ENCODE measurements at regions not wholly inside any gene's neighbourhood (a gene's known extent, or its start where the extent isn't known, plus 50 kb on each side); places are given as distances from the start of the nearest gene placed in this dataset.

GRCh38 chr11:44507896-44508445 is 57.5 kb upstream of the CD82 start:
- DNase-seq = no peak
- no peaks in the 10 kb centered on the region for H3K36me3 ChIP-seq
- no peak overlapping the region for H3K4me3 ChIP-seq
- no peak for TF ChIP-seq CTCF (IDR thresholded peaks at IDR 0.05; ENCODE audit: borderline replicate concordance)
- H3K27ac ChIP-seq (replicated peaks) = no peak overlapping the region
- peaks cover 21% of the 10 kb centered on the region for H3K27me3 ChIP-seq (ENCODE audit: low read depth)
- peaks cover 5% of the 10 kb centered on the region for H3K9me3 ChIP-seq (replicated peaks)
- no peaks in the 10 kb centered on the region for H3K4me1 ChIP-seq
- intact Hi-C loops (cut with micrococcal nuclease) = no loop called here

GRCh38 chr11:44509296-44509695 is 56.2 kb upstream of the CD82 start:
- no peak for DNase-seq
- Histone ChIP-seq H3K4me1 (no peaks in the 10 kb centered on the region), H3K27ac (replicated peaks) (no peak overlapping the region), H3K9me3 (replicated peaks) (peaks cover 5% of the 10 kb centered on the region), H3K4me3 (no peak overlapping the region), H3K27me3 (ENCODE audit: low read depth) (peaks cover 10% of the 10 kb centered on the region), H3K36me3 (no peaks in the 10 kb centered on the region)
- intact Hi-C loops (cut with micrococcal nuclease) = no loop called here
- TF ChIP-seq CTCF (IDR thresholded peaks at IDR 0.05; ENCODE audit: borderline replicate concordance) = no peak

- peaks cover 10% of the 10 kb centered on the region for H3K27me3 ChIP-seq (ENCODE audit: low read depth)
- no peak for DNase-seq
- H3K36me3 ChIP-seq = no peaks in the 10 kb centered on the region
- H3K27ac ChIP-seq (replicated peaks) = no peak overlapping the region
- TF ChIP-seq CTCF (IDR thresholded peaks at IDR 0.05; ENCODE audit: borderline replicate concordance) = no peak
- peaks cover 5% of the 10 kb centered on the region for H3K9me3 ChIP-seq (replicated peaks)
- intact Hi-C loops (cut with micrococcal nuclease) = no loop called here
- no peaks in the 10 kb centered on the region for H3K4me1 ChIP-seq
- no peak overlapping the region for H3K4me3 ChIP-seq
These were observed 55.1 kb upstream of the CD82 start for GRCh38 chr11:44510372-44510771.

- no peak for DNase-seq
- Histone ChIP-seq H3K4me1 (no peaks in the 10 kb centered on the region), H3K36me3 (no peaks in the 10 kb centered on the region), H3K4me3 (no peak overlapping the region), H3K9me3 (replicated peaks) (no peaks in the 10 kb centered on the region), H3K27ac (replicated peaks) (no peak overlapping the region), H3K27me3 (ENCODE audit: low read depth) (peaks cover 10% of the 10 kb centered on the region)
- intact Hi-C loops (cut with micrococcal nuclease) = no loop called here
- no peak for TF ChIP-seq CTCF (IDR thresholded peaks at IDR 0.05; ENCODE audit: borderline replicate concordance)
These were observed 52.6 kb upstream of the CD82 start for GRCh38 chr11:44512818-44513217.

- intact Hi-C loops (cut with micrococcal nuclease) = no loop called here
- no peaks in the 10 kb centered on the region for H3K9me3 ChIP-seq (replicated peaks)
- peaks cover 3% of the 10 kb centered on the region for H3K4me1 ChIP-seq
- H3K36me3 ChIP-seq = no peaks in the 10 kb centered on the region
- no peak for TF ChIP-seq CTCF (IDR thresholded peaks at IDR 0.05; ENCODE audit: borderline replicate concordance)
- no peak overlapping the region for H3K4me3 ChIP-seq
- DNase-seq = no peak
- peaks cover 11% of the 10 kb centered on the region for H3K27me3 ChIP-seq (ENCODE audit: low read depth)
- H3K27ac ChIP-seq (replicated peaks) = no peak overlapping the region
These were observed 50.4 kb upstream of the CD82 start for GRCh38 chr11:44515048-44515447.

All from left ventricle myocardium inferior (tissue), 1 donor.